Retina (tissue), 1 donor: ENCODE measurements at regions not wholly inside any gene's neighbourhood (a gene's known extent, or its start where the extent isn't known, plus 50 kb on each side); places are given as distances from the start of the nearest gene placed in this dataset.
A peak's percentile ranks its signal among the peaks of the same experiment; 100 is the strongest.
"Not testable (repeated sequence)": the region's sequence is repeated elsewhere in the genome, so short reads cannot be mapped to it uniquely, and the experiment has no call there.

Source experiments
- DNase-seq: peaks from one replicate; pipeline ENCODE4 v3.0.0-alpha.2; 2016

DNA sequence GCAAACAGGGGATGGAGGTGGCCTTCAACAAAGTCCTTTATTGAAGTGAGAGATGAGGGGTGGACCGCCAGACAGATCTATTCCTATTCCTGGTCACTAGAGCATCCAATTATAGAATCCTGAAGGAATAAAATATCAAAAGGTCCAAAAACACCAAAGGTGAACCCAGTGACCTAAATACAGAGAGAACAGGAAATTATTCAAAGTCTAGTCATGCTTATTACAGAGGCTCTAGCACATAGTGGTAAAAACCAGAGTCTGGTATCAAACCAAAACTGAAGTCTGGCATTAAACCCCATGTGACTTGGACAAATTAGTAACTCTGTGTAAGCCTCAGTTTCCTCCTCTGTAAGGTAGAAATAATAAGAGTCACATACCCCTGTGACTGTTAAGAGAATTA lies 100.5 kb upstream of the SNX2 start:
- DNase-seq: no peak

DNA sequence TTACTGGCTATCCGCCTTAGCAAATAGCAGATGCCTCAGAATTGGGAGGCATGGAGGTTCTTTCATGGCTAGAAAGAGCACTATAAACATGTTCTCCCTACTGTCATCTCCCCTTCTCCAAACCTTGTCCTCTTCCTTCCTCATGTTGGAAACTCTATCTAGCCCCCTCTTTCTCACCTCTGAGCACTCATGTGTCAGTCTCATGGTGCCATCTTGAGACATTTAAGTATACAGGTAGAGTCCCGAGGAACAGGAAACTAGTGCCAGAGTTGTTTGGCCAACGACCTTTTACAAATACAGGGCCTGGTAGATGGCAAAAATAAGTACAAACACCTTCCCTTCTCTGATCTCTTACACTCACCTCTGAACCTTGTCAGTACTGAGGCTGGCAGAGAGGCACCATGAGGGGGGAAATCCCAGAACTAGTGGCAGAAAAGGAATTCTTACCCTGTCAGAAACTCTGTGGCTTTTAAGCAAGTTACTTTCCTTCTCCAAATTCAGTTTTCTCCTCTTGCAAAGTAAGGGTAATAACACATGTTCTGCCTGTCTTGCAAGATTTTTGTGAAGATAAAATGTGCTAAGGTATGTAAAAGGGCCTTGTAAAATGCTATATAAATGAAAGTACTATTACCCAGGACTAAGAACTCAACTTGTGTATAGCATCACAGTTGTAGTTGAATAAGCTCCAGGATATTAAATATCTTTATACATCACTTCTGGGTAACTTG lies 94.1 kb upstream of the SNX2 start:
- no peak for DNase-seq

DNA sequence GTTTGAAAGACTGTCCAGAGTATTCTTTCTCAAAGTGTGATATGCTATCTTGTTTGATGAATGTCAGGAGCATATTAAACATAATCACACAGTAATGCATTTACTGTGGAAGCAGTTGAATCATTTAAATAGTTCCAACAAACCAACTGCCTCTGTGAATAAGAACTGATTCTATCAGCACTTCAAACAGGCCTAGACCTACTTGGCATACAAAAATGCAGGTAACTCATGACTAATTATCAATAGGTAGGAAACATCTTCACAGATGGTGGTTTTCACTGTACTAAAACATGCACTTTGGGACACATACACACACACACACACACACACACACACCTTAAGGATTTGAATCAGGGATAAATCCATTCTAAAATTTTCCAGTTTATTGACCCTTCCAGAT lies 91.2 kb upstream of the SNX2 start:
- DNase-seq: no peak

DNA sequence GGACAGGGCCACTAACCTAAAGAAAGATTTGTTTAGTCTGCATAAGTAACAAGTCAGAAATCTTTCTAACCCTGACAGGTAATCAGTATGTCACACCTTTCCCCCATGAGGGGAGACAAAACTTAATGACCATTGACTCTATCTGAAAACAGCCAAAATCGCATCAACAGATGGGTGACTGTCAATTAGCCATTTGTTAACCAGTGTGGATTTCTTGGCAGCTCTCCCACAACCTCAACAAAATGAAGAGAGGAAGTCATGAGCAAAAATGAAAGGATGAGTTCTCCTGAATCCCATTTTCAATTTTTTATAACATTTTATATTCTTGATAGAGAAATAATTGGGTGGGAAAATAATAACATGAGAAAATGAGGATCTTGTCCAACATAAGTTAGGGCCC lies 84.6 kb upstream of the SNX2 start:
- DNase-seq: no peak

DNA sequence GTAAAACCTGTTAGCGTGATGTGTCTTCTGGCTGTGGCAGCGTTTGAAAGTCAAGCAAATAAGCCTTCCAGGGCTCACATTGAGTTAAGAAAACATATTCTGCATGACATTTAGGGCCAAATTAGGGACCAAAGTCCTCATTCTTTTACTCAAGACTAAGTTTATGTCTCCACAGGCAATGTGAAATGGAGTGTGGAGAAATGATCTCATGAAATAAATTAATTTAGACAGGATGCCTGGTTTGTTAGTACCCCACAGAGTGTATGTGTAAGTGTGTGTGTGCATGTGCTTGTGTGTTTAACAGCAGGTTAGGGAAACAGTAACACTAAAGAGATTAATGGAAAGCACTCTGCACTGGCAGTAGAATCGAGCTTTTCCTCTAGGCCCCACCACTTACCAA lies 82.9 kb upstream of the SNX2 start:
- peak; percentile 37 for DNase-seq

DNA sequence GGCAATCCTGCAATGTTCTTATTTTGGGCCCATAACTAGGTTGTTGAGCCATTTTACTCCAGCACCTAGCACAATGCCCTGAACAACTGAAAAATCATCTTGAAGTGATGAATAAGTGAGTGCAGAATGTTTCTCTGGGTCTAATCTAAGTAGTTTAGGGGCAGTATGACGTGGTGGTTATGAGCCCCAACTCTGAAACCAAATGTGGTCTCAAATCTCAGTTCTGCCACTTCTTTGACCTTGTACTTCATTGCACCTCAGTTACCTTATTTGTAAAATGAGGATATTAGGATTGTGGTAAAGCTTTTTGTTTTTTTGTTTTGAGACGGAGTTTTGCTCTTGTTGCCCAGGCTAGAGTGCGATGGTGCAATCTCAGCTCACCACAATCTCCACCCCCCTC lies 80.9 kb upstream of the SNX2 start:
- no peak for DNase-seq

DNA sequence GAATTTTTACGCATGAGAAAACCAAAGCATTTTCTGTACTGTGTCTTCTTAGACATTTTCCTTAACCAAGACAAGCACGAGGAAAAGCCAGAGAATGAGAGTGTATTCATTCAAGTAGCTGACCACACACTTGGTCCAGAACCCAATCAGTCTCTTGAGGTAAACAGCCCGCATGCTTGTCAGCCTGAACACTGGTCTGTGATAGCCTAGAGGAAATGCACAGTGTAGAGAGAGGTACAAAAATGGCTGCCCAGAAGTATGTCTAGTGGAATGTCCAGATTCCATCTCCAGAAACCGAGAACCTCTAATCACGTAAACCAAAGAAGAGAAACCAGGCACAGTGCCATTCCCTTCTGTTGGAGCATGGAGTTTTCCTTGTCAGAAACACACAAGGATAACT lies 80.0 kb upstream of the SNX2 start:
- no peak for DNase-seq

DNA sequence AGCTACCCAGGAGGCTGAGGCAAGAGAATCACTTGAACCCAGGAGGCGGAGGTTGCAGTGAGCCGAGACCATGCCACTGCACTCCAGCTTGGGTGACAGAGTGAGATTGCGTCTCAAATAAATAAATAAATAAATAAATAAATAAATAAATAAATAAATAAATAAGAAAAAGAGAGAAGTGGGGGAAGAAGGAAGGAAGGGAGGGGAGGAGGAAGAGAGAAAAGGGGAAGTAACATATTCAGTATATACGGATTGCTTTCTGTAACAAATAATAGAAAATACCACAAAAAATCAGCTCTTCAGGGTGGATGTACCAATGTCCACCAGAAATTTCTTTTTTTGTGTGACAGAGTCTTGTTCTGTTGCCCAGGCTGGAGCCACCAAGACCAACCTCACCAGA lies 78.1 kb upstream of the SNX2 start:
- not testable (repeated sequence) for DNase-seq

DNA sequence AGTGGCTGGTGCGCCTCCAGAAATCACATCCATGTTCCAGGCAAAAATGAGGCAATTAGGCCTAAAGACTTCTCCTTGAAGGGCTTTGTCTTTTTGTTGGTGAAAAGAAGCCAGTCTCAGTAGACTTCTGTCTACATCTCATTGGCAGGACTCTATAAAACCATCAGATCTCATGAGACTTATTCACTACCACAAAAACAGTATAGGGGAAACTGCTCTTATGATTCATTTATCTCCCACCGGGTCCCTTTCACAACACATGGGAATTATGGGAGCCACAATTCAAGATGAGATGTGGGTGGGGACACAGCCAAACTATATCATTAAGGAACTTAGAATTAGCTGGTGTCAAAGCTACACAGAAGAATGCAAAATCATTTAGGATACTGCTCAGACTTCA lies 77.7 kb upstream of the SNX2 start:
- DNase-seq: no peak

DNA sequence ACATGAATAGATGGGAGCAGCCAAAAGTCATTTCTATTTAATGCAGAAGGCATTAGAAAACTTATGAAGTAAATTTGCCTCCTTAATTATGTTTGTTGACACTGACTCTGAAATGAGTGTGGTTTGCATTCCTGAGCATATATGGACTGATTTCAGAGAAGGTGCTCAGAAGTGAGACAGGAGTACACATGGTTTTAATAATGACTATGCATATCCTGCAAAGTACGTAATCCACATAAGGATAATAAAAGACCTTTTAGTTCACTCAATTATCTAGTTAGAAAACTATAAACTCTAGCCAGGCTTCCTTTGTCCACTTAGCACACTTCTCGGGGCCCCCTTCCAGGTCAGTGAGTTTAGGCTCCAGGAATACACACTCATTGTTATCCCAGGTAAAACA lies 75.7 kb upstream of the SNX2 start:
- no peak for DNase-seq

DNA sequence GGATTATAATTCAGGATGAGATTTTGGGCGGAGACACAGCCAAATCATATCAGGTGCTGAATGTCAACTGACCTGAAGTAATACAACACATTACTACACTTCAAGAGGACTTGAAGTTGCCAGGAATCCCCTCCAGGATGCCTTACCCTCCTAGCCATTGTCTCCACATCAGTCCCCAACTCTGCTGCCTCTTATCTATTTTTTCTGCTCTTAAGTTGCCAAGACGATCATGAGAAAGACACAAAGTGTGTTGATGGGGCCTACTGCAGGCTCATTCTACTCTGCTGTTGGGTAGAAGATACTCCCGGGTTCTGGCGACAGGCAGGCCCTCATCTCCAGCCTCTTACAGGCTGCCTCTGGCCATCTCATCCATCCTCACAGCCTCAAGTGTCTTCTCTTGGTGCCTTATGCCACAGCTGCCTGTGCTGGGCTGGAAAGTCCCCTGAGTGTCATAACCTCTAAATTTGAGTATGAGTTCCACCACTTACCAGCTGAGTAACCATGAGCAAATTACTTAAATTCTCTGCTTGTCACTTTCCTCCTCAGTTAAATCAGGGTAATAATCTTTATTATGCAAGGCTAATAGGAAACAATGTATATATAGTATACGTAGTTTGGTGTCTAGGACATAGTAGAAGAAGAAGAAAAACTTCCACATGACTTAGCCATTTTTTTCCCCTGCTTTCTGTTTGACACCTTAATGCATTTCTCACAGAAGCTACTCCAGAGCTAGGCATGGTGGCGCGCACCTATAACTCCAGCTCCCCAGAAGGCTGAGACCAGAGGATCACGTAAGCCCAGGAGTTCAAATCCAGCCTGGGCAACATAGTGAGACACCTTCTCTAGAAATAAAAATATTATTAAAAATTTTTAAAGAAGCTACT lies 73.0 kb upstream of the SNX2 start:
- DNase-seq: no peak

DNA sequence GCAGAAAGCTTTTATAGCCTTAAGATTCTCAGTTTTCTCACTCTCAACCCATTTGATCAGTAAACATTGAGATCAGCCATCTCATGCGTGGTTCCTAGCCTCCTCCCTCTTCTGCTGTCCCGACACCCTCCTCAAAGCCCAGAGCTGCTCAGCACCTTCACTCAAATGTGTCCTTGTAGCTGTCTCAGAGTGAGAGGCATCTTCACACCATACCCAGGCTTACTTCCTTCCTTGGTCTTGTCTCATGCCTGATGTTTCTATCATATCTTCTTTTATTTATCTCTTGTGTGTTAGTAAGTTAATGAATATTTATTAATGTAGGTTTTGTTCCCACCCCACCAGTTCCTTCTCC lies 72.4 kb upstream of the SNX2 start:
- DNase-seq: no peak

DNA sequence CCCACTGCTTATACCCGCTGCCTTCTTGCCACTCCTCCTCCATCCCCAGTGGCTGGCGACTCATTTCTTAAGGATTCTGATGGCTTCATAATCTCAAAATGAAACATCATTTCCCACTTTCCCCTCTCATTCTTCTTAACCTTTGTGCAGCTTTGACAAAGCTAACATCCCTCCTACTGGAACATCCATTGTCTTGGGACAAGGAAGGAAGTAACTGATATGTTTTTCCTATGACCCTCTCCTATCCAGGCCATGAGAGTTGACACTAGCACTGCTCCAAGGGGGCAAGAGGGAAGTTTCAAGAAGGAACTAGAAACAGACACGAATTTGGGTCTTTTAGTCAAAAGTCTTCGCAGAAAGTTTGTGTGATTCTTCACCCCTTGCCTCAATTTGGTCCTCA lies 71.7 kb upstream of the SNX2 start:
- DNase-seq: no peak

DNA sequence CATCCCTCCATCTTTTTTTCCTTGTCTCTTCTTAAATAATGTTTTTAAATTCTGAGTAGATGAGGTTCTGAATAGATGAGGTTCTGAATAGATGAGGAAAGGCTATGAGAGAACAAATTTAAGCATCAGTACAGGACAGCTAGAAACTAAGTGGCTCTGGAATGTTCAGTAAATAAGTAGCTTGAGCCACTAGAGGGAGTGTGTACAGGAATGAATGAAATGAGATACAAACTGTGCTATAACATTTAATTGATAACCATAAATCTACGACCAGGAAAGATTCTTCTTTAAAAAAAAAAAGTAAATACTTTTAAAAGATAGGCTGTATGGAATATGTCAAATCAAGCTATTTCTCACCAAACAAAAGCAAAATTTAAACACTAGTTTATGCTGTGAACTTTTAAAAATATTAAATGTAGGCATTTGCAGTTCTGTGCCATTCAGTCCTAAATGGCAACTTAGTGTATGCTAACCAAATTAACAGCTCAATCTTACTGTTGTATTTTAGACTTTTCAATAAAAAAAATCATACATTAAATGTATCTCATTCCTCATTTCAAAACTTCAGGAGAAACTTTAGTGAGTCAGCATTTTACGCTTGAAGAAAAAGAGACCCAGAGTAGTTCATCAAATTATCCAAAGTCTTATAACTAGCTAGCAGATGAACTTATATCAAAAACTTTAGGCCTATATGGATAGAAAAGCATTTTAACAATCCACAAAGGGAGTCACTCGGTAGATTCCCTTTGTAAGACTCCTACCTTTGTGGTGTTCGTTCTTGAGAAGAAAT lies 70.4 kb upstream of the SNX2 start:
- DNase-seq: no peak

DNA sequence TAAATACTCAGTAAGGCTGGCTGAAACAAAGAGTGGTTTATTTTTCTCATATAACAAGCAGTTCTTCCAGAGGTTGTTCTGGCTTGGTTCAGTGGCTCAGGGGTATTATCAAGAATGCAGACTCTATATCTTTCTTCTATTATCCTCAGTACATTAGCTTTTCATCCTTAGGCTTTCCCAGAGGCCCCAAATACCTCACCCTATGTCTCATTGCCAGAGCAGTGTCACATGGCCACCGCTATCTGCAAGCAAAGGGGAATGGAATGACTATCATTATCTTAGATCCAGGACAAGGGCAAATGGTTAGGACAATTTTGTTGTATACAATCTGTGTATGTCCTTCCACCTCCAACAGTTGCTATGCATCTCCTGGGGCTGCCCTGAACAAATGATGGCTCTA lies 69.0 kb upstream of the SNX2 start:
- DNase-seq: no peak

DNA sequence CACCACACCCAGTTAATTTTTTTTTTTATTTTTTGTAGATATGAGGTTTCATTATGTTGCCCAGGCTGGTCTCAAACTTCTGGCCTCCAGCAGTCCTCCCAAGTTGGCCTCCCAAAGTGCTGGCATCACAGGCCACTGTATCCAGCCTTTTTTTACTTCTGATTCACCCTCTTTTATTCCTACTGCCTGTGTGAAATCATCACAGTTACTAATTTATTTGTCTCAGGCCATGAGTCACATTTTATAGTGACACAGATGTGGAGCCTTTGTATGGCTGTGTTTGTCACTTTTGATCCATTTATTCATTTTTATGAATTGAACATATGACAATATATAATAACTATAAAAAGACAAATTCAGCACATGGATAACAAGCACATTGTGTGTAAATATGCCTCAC lies 67.1 kb upstream of the SNX2 start:
- DNase-seq: no peak

DNA sequence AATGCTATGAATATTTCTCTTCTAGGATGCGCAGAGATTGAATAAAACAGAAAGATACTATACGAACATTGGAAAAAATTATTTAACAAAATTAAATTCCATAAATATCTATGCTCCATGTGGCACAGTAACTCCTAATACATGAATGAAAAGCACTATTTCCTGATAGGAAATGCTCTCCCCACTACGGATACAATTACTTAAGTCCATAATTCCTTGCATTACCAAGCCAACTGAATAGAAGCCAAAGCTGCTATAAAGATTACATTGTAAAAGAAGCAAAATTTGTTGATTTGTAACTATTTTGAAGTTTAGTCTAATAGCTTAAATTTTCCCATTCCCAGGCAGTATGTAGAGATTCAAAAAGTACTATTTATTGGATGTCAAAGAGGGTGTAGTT lies 61.8 kb upstream of the SNX2 start:
- no peak for DNase-seq

DNA sequence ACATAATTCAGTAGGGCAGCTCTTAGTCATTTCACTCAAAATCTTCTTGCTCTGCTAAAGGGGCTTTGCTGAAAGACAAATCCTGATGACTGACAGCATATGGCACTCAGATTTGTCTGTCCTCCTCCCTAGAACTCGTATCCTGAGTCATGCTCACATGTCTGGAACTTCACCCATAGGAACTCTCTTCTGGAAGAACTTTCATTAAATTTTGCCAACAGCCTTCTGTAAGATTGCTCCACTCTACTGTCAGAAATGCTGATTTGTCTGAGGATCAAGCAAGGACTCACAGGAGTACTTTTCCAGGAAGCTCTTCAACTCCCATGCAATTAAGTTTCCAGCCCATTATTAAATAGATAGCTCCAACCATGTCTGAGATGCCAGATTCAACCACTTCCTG lies 59.8 kb upstream of the SNX2 start:
- no peak for DNase-seq

DNA sequence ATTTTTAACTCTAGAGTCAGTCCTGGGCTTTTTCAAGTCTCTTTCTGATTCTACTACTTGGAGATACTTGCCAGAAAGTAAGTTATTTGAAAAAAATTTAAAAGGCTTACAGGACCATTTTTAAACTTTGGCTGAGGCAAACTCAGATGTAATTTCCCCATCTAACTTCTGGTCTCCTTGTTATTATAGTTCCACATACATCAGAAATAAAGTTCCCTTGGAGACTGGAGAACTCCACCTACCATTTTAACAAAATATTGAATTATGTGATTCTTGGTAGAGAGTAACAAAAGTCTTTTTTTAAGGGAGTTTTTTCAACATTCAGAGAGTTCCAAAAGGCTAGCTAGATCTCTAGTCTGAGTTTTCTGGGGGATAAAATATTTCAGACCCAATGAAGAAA lies 56.3 kb upstream of the SNX2 start:
- DNase-seq: no peak

DNA sequence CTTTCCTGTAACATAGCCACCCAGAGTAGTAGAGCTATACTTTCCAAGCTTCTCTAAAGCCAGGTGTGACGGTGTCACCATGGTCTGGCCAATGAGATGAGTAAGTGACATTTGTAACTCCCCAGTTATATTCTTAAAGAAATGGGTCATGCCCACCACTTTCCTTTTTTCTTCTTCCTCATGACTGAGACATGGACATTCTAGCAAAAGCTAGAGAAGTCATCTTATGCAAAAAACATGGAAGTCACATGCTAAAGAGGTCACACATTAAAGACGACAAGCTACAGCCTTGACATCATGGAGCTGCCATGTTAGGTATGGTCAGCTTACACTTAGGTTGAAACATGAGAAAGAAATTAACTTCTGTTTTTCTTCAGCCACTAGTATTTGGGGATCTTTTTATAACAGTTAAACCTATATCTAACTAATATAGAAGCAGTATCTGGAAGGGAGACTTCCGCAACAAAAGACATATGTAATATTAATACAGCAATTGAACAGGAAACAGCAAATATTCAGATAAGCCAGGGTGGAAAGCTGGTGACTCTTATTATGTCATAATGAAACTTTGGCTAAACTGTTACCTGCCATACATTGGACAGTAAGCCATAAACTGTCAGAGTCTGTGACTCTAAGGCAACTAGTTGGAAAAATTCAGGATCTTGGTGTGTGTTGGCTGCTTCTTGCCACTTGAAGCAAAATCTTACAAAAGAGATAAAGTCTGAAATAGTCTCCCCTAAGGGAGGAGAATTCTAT lies 54.7 kb upstream of the SNX2 start:
- no peak for DNase-seq

DNA sequence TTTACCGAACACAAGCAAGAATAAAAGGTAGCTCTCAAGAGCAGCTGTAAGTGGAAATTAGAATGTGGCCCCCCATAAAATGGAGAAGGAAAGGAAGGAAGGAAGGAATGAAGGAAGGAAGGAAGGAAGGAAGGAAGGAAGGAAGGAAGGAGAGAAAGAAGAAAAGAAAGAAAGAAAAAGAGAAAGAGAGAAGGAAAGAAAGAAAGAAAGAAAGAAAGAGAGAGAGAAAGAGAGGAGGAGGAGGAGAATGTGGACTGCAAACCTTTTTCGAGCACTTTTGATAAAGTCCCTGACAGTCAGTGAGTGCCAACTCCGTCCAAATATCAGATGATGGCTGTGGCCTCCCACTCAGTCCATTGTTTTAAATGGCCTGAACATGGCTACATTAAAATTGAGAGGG lies 53.8 kb upstream of the SNX2 start:
- DNase-seq: no peak

DNA sequence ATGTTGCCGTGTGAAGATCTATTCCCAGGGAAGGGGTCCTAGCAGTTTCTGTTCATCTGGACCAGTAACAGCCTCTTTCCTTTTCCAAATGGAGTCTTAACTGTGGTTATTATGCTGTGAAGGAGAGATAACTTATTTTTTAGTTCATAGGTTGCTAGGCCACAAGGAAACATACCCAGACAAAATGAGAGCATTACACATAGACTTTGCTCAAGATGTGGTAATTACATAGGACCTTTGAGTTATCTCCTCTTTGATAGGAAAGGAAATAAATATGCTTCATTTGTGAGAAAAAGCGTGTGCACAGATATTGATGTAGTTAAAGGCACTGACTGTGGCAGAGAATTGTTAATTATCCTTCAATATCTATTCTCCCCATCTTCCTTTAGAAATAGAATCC lies 52.5 kb upstream of the SNX2 start:
- no peak for DNase-seq
